HUES64 (cell line): ENCODE measurements at regions not wholly inside any gene's neighbourhood (a gene's known extent, or its start where the extent isn't known, plus 50 kb on each side); places are given as distances from the start of the nearest gene placed in this dataset.

Experiments used
- H3K27ac ChIP-seq: 2 replicates; pipeline ENCODE4 v1.7.0; 2013; ENCODE audit warnings: low read depth, low read length, inconsistent platforms
- H3K27me3 ChIP-seq: 2 replicates; pipeline ENCODE4 v1.6.1; 2013; ENCODE audit warnings: mild to moderate bottlenecking, low read length; ENCODE audit not compliant: insufficient read depth
- H3K36me3 ChIP-seq: 2 replicates; pipeline ENCODE4 v1.6.1; 2013; ENCODE audit warnings: mild to moderate bottlenecking, low read length; ENCODE audit not compliant: insufficient read depth
- H3K4me1 ChIP-seq: 2 replicates; pipeline ENCODE4 v1.6.1; 2013; ENCODE audit warnings: mild to moderate bottlenecking, low read length, moderate library complexity; ENCODE audit not compliant: insufficient read depth
- H3K4me3 ChIP-seq: 2 replicates; pipeline ENCODE4 v1.5.1; 2013; ENCODE audit warnings: mild to moderate bottlenecking, low read length, moderate library complexity
- H3K9ac ChIP-seq: 2 replicates; pipeline ENCODE4 v1.6.1; 2013; ENCODE audit warnings: mild to moderate bottlenecking, low read depth, low read length
- H3K9me3 ChIP-seq: 2 replicates; pipeline ENCODE4 v1.6.1; 2013; ENCODE audit warnings: low read depth, low read length; ENCODE audit not compliant: insufficient read depth
- WGBS: fragments of 150-250, 120-280 bp; methylation state at CpG from one replicate; pipeline ENCODE4 v1.1.7; 2013; ENCODE audit warnings: missing lambda C conversion rate; 5-methylcytosine and 5-hydroxymethylcytosine counted together

- H3K9me3 ChIP-seq = no peaks in the 10 kb centered on the region
- no peak overlapping the region for H3K27ac ChIP-seq
- no peaks in the 10 kb centered on the region for H3K36me3 ChIP-seq
- no peaks in the 10 kb centered on the region for H3K27me3 ChIP-seq
- no peak overlapping the region for H3K4me3 ChIP-seq
- WGBS = 94% methylated on average over 2 of the region's 2 CpGs
- H3K4me1 ChIP-seq = no peaks in the 10 kb centered on the region
- H3K9ac ChIP-seq = no peak overlapping the region
Measured at GRCh38 chr16:64865069-64865696, 256.7 kb downstream of the CDH11 start.

DNA sequence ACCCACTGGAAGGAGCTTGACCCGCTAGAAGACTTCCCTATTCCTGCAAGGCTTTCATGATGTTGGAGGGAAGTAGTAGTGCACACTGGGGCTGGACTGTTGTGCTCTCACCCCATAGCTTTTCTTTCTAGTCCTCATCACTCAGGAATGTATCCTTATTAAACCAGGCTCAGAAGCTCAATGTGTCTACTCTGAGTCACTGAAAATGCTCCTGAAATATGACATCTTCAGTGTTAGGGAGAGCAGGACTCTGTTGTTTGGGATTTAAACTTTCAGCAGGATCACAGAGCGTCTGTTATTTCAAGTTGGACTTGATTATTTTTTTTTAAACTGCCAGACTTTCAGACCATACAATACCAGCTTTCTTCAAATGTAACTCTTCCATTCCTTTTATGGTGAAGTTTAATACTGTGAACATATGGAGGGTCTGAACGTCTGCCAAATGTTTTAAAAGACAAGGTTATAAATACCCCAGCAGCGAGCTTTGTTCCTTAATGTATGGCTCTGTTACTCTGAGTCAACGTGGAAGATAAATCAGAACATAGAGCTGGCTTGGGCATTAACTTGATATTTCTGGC, 257.5 kb downstream of the CDH11 start:
- no peaks in the 10 kb centered on the region for H3K9me3 ChIP-seq
- no peak overlapping the region for H3K9ac ChIP-seq
- no peaks in the 10 kb centered on the region for H3K4me1 ChIP-seq
- 74% methylated on average over 5 of the region's 5 CpGs for WGBS
- H3K27me3 ChIP-seq = no peaks in the 10 kb centered on the region
- no peak overlapping the region for H3K4me3 ChIP-seq
- H3K36me3 ChIP-seq = no peaks in the 10 kb centered on the region
- no peak overlapping the region for H3K27ac ChIP-seq

DNA sequence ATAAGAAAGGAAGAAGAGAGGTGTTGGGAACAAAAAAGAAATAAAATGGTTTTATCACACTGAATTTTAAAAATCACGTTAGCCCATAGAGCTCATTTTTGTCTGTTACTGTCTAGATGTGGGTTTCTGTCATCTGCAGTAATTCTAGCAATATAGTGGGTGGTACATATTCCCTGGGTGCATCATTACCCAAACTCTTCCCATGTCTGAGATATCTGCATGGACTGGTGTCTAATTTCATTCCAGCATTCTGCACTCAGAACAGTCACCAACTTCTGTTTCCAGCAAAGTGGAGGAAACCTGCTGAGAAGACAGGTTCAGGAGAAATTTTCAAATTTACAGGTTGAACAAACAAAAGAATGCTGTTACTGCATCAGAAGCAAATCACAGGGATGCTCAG, 263.8 kb downstream of the CDH11 start:
- Histone ChIP-seq H3K27ac (no peak overlapping the region), H3K4me1 (no peaks in the 10 kb centered on the region), H3K9me3 (no peaks in the 10 kb centered on the region), H3K4me3 (no peak overlapping the region), H3K36me3 (no peaks in the 10 kb centered on the region), H3K27me3 (no peaks in the 10 kb centered on the region), H3K9ac (no peak overlapping the region)
- 85% methylated on average over 1 of the region's 1 CpG for WGBS

DNA sequence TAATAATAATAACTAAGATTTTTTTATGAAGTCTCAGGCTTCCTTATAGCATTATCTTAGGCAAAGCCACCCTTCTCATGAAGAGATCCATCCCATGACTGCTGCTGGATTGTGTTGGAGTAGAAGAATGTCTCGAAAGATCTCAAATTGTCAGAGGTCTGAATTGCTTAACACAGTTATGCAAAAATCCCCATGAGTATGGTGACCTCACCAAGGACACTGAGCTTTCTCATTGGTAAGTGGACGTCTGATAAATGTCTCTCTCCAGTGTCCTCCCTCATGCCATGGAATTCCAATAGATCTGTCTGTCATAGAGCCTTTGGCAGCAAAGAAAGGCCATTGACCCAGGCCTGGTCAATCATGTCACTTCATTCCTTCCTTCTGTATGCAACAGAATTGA, 264.5 kb downstream of the CDH11 start:
- H3K27me3 ChIP-seq = no peaks in the 10 kb centered on the region
- no peak overlapping the region for H3K9ac ChIP-seq
- no peak overlapping the region for H3K4me3 ChIP-seq
- no peaks in the 10 kb centered on the region for H3K4me1 ChIP-seq
- no peaks in the 10 kb centered on the region for H3K36me3 ChIP-seq
- no peaks in the 10 kb centered on the region for H3K9me3 ChIP-seq
- 98% methylated on average over 2 of the region's 2 CpGs for WGBS
- H3K27ac ChIP-seq = no peak overlapping the region

DNA sequence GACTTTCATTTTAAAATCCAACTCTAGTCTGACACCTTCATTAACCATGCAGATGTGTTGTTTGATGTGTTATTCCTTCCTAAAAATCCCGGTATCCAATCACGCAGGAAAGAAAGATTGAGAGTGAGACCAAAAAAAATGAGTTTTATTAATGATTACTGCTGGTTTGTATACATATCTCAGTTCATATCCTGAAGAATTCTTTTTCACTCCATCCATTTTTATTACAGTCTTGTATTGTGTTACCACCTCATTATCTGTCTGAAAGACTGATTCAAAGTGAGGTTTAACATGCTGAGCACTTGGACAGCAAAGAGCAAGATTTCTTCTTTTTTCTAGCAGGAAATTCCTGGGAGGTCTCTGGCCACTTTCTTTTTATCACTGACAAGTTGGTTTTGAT, 268.3 kb downstream of the CDH11 start:
- WGBS = 100% methylated on average over 2 of the region's 2 CpGs
- Histone ChIP-seq H3K27ac (no peak overlapping the region), H3K27me3 (no peaks in the 10 kb centered on the region), H3K4me1 (no peaks in the 10 kb centered on the region), H3K4me3 (no peak overlapping the region), H3K9me3 (no peaks in the 10 kb centered on the region), H3K9ac (no peak overlapping the region), H3K36me3 (no peaks in the 10 kb centered on the region)

DNA sequence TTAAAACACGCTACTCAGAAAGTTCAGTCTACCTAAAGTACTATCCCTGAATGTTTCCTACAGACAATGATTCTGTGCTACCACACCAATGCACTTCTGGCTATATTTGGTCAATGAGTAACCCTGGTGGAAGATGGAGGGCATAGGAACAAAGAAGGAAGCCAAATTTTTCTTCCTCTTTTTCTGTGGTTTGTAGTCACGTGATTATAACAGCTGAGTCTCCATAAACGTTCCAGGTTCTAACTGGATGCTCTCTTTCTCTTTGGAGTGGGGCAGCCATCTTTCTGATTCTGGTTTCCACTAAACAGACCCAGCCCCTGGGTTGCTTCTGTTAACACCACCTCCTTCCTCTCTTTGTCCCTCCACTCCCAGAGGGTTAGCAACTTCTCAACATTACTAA, 274.9 kb downstream of the CDH11 start:
- no peaks in the 10 kb centered on the region for H3K4me1 ChIP-seq
- H3K27ac ChIP-seq = no peak overlapping the region
- H3K27me3 ChIP-seq = no peaks in the 10 kb centered on the region
- H3K9ac ChIP-seq = no peak overlapping the region
- no peaks in the 10 kb centered on the region for H3K9me3 ChIP-seq
- WGBS = 87% methylated on average over 3 of the region's 3 CpGs
- no peaks in the 10 kb centered on the region for H3K36me3 ChIP-seq
- no peak overlapping the region for H3K4me3 ChIP-seq

- Histone ChIP-seq H3K9me3 (no peaks in the 10 kb centered on the region), H3K9ac (no peak overlapping the region), H3K36me3 (no peaks in the 10 kb centered on the region), H3K4me1 (no peaks in the 10 kb centered on the region), H3K27ac (no peak overlapping the region), H3K27me3 (no peaks in the 10 kb centered on the region), H3K4me3 (no peak overlapping the region)
- WGBS = 96% methylated on average over 2 of the region's 2 CpGs
Measured at GRCh38 chr16:64845071-64845470, 276.8 kb downstream of the CDH11 start.

DNA sequence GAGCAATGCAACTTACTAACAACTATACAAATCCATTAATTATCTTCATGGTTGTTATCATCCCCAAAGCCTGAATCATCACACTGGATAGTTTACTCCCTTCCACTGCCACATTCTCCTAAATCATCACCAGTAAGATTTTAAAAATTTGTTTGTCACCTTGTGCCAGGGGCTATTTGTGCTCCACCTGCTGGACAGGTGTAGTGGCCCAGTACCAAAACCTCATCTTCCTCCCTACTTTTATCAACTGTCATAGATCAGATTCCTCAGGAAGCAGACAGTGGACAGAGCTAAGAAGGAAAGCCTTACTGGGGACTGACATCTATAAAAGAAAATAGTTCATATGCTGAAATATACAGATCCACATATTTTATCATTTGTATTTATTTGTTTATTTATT, 280.4 kb downstream of the CDH11 start:
- H3K27ac ChIP-seq = no peak overlapping the region
- no peaks in the 10 kb centered on the region for H3K27me3 ChIP-seq
- no peaks in the 10 kb centered on the region for H3K9me3 ChIP-seq
- no peaks in the 10 kb centered on the region for H3K36me3 ChIP-seq
- H3K4me1 ChIP-seq = no peaks in the 10 kb centered on the region
- no peak overlapping the region for H3K4me3 ChIP-seq
- no peak overlapping the region for H3K9ac ChIP-seq

GRCh38 chr16:64841071-64841470, 280.8 kb downstream of the CDH11 start:
- WGBS = 80% methylated on average over 3 of the region's 4 CpGs
- Histone ChIP-seq H3K9ac (no peak overlapping the region), H3K27ac (no peak overlapping the region), H3K27me3 (no peaks in the 10 kb centered on the region), H3K9me3 (no peaks in the 10 kb centered on the region), H3K4me1 (no peaks in the 10 kb centered on the region), H3K36me3 (no peaks in the 10 kb centered on the region), H3K4me3 (no peak overlapping the region)

DNA sequence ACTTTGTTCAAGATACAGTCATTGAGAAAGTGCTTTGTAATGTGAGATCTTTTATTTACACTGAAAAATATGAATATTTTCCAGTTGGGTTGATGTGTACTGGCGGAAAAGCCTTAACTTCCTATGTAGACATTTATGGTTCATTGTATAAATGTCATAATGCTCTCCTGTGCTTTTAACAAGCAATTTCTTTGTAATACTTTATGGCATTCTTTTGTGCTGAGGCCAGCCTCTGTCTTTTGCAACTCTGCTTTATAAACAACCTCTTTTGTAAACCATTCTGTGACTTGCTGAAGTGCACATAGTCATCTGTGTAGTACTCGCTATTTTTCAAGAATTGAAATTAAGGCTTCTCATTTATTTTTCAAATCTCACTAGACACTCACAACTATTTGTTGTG, 291.2 kb downstream of the CDH11 start:
- Histone ChIP-seq H3K4me1 (no peaks in the 10 kb centered on the region), H3K4me3 (no peak overlapping the region), H3K27me3 (no peaks in the 10 kb centered on the region; the same call in 1 of the 2 replicates), H3K9ac (no peak overlapping the region), H3K9me3 (peaks cover 16% of the 10 kb centered on the region), H3K36me3 (no peaks in the 10 kb centered on the region), H3K27ac (no peak overlapping the region)
- 100% methylated on average over 1 of the region's 2 CpGs for WGBS

GRCh38 chr16:64829678-64830077, 292.2 kb downstream of the CDH11 start:
- WGBS = 75% methylated on average over 1 of the region's 2 CpGs
- H3K4me3 ChIP-seq = no peak overlapping the region
- H3K9me3 ChIP-seq = peaks cover 16% of the 10 kb centered on the region
- peaks cover 5% of the 10 kb centered on the region; the same call in 1 of the 2 replicates for H3K27me3 ChIP-seq
- H3K36me3 ChIP-seq = no peaks in the 10 kb centered on the region
- no peaks in the 10 kb centered on the region for H3K4me1 ChIP-seq
- no peak overlapping the region for H3K27ac ChIP-seq
- H3K9ac ChIP-seq = no peak overlapping the region

- Histone ChIP-seq H3K4me3 (no peak overlapping the region), H3K9ac (no peak overlapping the region), H3K4me1 (no peaks in the 10 kb centered on the region), H3K9me3 (peaks cover 4% of the 10 kb centered on the region), H3K36me3 (no peaks in the 10 kb centered on the region), H3K27ac (no peak overlapping the region), H3K27me3 (peaks cover 28% of the 10 kb centered on the region; the same call in 1 of the 2 replicates)
- 70% methylated on average over 1 of the region's 2 CpGs for WGBS
Measured at GRCh38 chr16:64826374-64826773, 295.5 kb downstream of the CDH11 start.
